Stomach (tissue), 8 donors: ENCODE measurements at regions not wholly inside any gene's neighbourhood (a gene's known extent, or its start where the extent isn't known, plus 50 kb on each side); places are given as distances from the start of the nearest gene placed in this dataset.

Experiments used
- DNase-seq, 2 donors: peaks; one replicate each; pipeline versions ENCODE4 v3.0.0 to v3.0.0-alpha.2; 2013 to 2019
- H3K27ac ChIP-seq, 5 donors: fragments of 200-600 bp in 4 of 5; sonication (generic) in 4 of 5; one replicate each; pipeline ENCODE4 v1.5.1; 2013 to 2019; ENCODE audit warnings: mild to moderate bottlenecking in 1 of 5, moderate library complexity in 1 of 5
- H3K27me3 ChIP-seq, 3 donors: fragments of 200-600 bp; sonication (generic); one replicate each; pipeline ENCODE4 v1.5.1; 2017 to 2019; ENCODE audit warnings: mixed run types in 1 of 3
- H3K36me3 ChIP-seq, 4 donors: fragments of 200-600 bp; sonication (generic); 1 replicate in 3 of 4; 2 replicates in 1 of 4; pipeline ENCODE4 v1.5.1; 2016 to 2019
- H3K4me1 ChIP-seq, 4 donors: fragments of 200-600 bp; sonication (generic); one replicate each; pipeline ENCODE4 v1.5.1; 2016 to 2019
- H3K4me3 ChIP-seq, 4 donors: fragments of 200-600 bp; sonication (generic) in 3 of 4; one replicate each; pipeline ENCODE4 v1.5.1; 2016 to 2019; ENCODE audit warnings: mild to moderate bottlenecking in 1 of 4
- H3K9me3 ChIP-seq, 4 donors: fragments of 200-600 bp; sonication (generic); one replicate each; pipeline ENCODE4 v1.5.1; 2016 to 2019
- CTCF ChIP-seq, 7 experiments: fragments of 450-650 bp in 4 of 7; fragments of 200-600 bp in 3 of 7; sonication (generic) in 3 of 7; IDR thresholded peaks; one replicate each; pipeline ENCODE4 v1.5.1; 2016 to 2019; ENCODE audit warnings: antibody characterized with exemption in 7 of 7, control low read depth in 2 of 7, mild to moderate bottlenecking in 1 of 7
- EP300 ChIP-seq: sonication (generic); formaldehyde crosslinking; IDR thresholded peaks from one replicate; pipeline ENCODE4 v1.6.1; 2017; ENCODE audit warnings: antibody characterized with exemption
- POLR2A ChIP-seq, 4 donors: fragments of 450-650 bp; IDR thresholded peaks; one replicate each; pipeline ENCODE4 v1.6.1; 2016; ENCODE audit warnings: antibody characterized with exemption in 4 of 4, control low read depth in 2 of 4, mild to moderate bottlenecking in 1 of 4, moderate library complexity in 1 of 4
- POLR2AphosphoS5 ChIP-seq, 3 donors: sonication (generic); formaldehyde crosslinking; IDR thresholded peaks; one replicate each; pipeline ENCODE4 v1.6.1; 2016; ENCODE audit warnings: antibody characterized with exemption in 3 of 3
- WGBS, 5 donors: extraction: QIAGEN DNeasy Blood & Tissue Kit in 3 of 5; methylation state at CpG; one replicate each; pipeline versions ENCODE4 v1.1.5 to v1.1.7; 2013 to 2018; 5-methylcytosine and 5-hydroxymethylcytosine counted together
- intact Hi-C: fragments of 100-400 bp; cut with DNase I; formaldehyde crosslinking; loops from one replicate; pipeline ENCODE4 v1.15.1; 2023; ENCODE audit warnings: low total_unique reads
- donor health status: healthy with polysubstance abuse.
- donor health status: Bipolar disorder and iron deficiency.
- donor health status: healthy.

GRCh38 chr12:105773471-105773870, 365.3 kb downstream of the NUAK1 start:
- Histone ChIP-seq H3K27ac (no peak overlapping the region), H3K4me1 (peaks cover 0 to 10% (median 3%) of the 10 kb centered on the region in 4 donors), H3K36me3 (no peaks in the 10 kb centered on the region), H3K4me3 (no peak overlapping the region), H3K9me3 (no peaks in the 10 kb centered on the region), H3K27me3 (no peaks in the 10 kb centered on the region)
- 37 to 62% (median 50%) methylated on average over 2 of the region's 2 CpGs for WGBS, 5 donors
- intact Hi-C loops, result no loop called here
- no peak for TF ChIP-seq CTCF (IDR thresholded peaks at IDR 0.05)
- no peak for TF ChIP-seq EP300
- TF ChIP-seq POLR2AphosphoS5 (IDR thresholded peaks at IDR 0.05), result no peak
- no peak for TF ChIP-seq POLR2A (IDR thresholded peaks at IDR 0.05)
- peak in 1 of 2 donors; percentile 47 for DNase-seq

DNA sequence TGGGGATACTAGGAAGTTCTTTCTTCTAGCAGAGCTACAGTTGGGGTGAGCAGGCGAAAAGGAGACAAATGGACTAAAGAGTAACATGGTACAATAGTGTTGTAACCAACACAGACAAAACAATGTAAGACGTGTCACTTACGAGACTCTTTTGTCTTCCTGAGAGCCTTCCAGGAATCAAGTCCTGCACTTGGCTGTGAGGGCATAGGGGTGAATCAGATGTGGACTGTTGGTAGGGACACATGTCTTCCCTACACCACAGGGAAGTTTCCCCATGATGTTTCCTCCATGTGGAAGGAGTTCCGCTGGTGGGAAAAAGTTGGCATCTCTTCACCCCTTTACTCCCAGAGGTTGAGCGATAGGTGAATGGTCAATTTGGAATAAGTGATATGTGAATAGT, 364.7 kb downstream of the NUAK1 start:
- Histone ChIP-seq H3K4me3 (no peak overlapping the region), H3K36me3 (no peaks in the 10 kb centered on the region), H3K27me3 (no peaks in the 10 kb centered on the region), H3K27ac (no peak overlapping the region), H3K4me1 (peaks cover 0 to 10% (median 3%) of the 10 kb centered on the region in 4 donors), H3K9me3 (no peaks in the 10 kb centered on the region)
- intact Hi-C loops, result no loop called here
- TF ChIP-seq CTCF (IDR thresholded peaks at IDR 0.05) (no peak), POLR2AphosphoS5 (IDR thresholded peaks at IDR 0.05) (no peak), POLR2A (IDR thresholded peaks at IDR 0.05) (no peak), EP300 (no peak)
- 62 to 92% (median 78%) methylated on average over 5 of the region's 5 CpGs for WGBS, 5 donors
- no peak for DNase-seq

- peak in 1 of 2 donors; percentile 11 for DNase-seq
- no peak for TF ChIP-seq POLR2AphosphoS5 (IDR thresholded peaks at IDR 0.05)
- TF ChIP-seq POLR2A (IDR thresholded peaks at IDR 0.05), result no peak
- no peak for TF ChIP-seq EP300
- TF ChIP-seq CTCF (IDR thresholded peaks at IDR 0.05), result no peak
- no peaks in the 10 kb centered on the region for H3K27me3 ChIP-seq
- WGBS, 5 donors, result 76 to 84% (median 80%) methylated on average over 3 of the region's 3 CpGs
- H3K4me1 ChIP-seq, result peaks cover 0 to 10% (median 3%) of the 10 kb centered on the region in 4 donors
- intact Hi-C loops, result no loop called here
- no peaks in the 10 kb centered on the region for H3K36me3 ChIP-seq
- H3K27ac ChIP-seq, result no peak overlapping the region
- no peak overlapping the region for H3K4me3 ChIP-seq
- H3K9me3 ChIP-seq, result no peaks in the 10 kb centered on the region
Observed at GRCh38 chr12:105775343-105775742, 363.4 kb downstream of the NUAK1 start.

GRCh38 chr12:105783983-105784947, 354.5 kb downstream of the NUAK1 start:
- peak overlapping the region in 2 of 5 donors; percentile 45 to 53 for H3K27ac ChIP-seq
- intact Hi-C loops, result no loop called here
- H3K9me3 ChIP-seq, result peaks cover 0 to 5% (median under 1%) of the 10 kb centered on the region in 4 donors
- 59 to 73% (median 67%) methylated on average over 8 of the region's 8 CpGs for WGBS, 5 donors
- H3K36me3 ChIP-seq, result no peaks in the 10 kb centered on the region
- TF ChIP-seq POLR2AphosphoS5 (IDR thresholded peaks at IDR 0.05) (no peak), EP300 (no peak), CTCF (IDR thresholded peaks at IDR 0.05) (no peak), POLR2A (IDR thresholded peaks at IDR 0.05) (no peak)
- H3K4me1 ChIP-seq, result peaks cover 0 to 17% (median 4%) of the 10 kb centered on the region in 4 donors
- no peak overlapping the region for H3K4me3 ChIP-seq
- no peaks in the 10 kb centered on the region for H3K27me3 ChIP-seq
- DNase-seq, result peak in 1 of 2 donors; percentile 35
